ENCODE measurements at regions not wholly inside any gene's neighbourhood (a gene's known extent, or its start where the extent isn't known, plus 50 kb on each side); places are given as distances from the start of the nearest gene placed in this dataset.

DNA sequence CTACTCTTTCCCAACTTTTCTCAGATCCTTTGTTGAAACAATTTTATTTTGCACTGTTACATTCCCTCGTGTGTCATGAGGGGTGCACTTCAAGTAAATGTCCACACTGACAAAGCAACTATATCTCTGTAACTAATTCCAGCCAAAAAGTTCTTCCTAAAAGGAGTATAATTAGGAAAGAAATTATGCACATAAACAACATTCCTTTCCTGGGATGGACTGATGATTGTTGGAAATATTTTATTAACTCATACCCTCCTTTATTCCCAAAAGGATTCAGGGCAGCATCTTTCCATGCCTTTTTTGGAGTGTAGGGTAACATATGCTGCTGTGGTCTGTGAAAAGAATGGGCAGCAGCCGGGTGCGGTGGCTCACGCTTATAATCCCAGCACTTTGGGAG is 426.1 kb upstream of the THBS1 start:
- Histone ChIP-seq H3K9me3 (ENCODE audit: control insufficient read depth, insufficient read depth, low read length) (no peaks in the 10 kb centered on the region), H3K4me3 (ENCODE audit: low read length) (no peak overlapping the region), H3K4me2 (ENCODE audit: low read length) (no peak overlapping the region), H3K27ac (ENCODE audit: low read depth, low read length) (no peak overlapping the region), H3F3A (ENCODE audit: control insufficient read depth, insufficient read depth) (no peaks in the 10 kb centered on the region), H4K20me1 (ENCODE audit: control insufficient read depth, insufficient read depth, low read depth, low read length) (no peaks in the 10 kb centered on the region), H3K9me2 (replicated peaks; ENCODE audit: control insufficient read depth, low read length) (no peaks in the 10 kb centered on the region), H3K36me3 (ENCODE audit: control insufficient read depth, low read length) (no peaks in the 10 kb centered on the region), H3K4me1 (ENCODE audit: control insufficient read depth, low read length) (no peaks in the 10 kb centered on the region), H3K79me2 (ENCODE audit: control insufficient read depth, low read length) (no peaks in the 10 kb centered on the region), H3K27me3 (ENCODE audit: control insufficient read depth, low read length) (no peaks in the 10 kb centered on the region)
- TF ChIP-seq, protein P1, sequence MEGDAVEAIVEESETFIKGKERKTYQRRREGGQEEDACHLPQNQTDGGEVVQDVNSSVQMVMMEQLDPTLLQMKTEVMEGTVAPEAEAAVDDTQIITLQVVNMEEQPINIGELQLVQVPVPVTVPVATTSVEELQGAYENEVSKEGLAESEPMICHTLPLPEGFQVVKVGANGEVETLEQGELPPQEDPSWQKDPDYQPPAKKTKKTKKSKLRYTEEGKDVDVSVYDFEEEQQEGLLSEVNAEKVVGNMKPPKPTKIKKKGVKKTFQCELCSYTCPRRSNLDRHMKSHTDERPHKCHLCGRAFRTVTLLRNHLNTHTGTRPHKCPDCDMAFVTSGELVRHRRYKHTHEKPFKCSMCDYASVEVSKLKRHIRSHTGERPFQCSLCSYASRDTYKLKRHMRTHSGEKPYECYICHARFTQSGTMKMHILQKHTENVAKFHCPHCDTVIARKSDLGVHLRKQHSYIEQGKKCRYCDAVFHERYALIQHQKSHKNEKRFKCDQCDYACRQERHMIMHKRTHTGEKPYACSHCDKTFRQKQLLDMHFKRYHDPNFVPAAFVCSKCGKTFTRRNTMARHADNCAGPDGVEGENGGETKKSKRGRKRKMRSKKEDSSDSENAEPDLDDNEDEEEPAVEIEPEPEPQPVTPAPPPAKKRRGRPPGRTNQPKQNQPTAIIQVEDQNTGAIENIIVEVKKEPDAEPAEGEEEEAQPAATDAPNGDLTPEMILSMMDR (IDR thresholded peaks at IDR 0.05; ENCODE audit: low read depth, low read length, poor library complexity, severe bottlenecking) = no peak
- TF ChIP-seq EZH2phosphoT487 (IDR thresholded peaks at IDR 0.05; ENCODE audit: borderline replicate concordance, low read length) = no peak

DNA sequence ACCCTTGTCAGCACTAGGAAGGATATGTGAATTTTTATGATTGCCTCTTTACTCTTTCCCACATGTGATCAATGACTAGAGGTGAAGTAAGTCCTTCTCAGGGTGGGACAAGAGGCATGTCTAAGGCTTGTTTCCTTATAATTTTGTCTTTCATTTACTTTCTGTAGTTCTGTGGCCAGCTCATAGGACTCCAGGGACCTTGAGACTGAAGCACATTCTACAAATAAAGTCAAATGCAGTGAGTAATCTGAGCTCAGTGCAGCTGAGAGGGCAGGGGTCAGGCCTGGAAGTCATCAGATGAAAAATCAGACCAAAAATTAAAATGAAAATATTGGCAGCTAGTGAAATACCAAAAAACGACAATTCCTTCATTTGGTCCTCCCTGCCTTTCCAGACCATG is 424.7 kb upstream of the THBS1 start:
- Histone ChIP-seq H3F3A (ENCODE audit: control insufficient read depth, insufficient read depth) (no peaks in the 10 kb centered on the region), H3K36me3 (ENCODE audit: control insufficient read depth, low read length) (no peaks in the 10 kb centered on the region), H3K79me2 (ENCODE audit: control insufficient read depth, low read length) (no peaks in the 10 kb centered on the region), H3K4me1 (ENCODE audit: control insufficient read depth, low read length) (no peaks in the 10 kb centered on the region), H3K4me2 (ENCODE audit: low read length) (no peak overlapping the region), H3K27ac (ENCODE audit: low read depth, low read length) (no peak overlapping the region), H3K27me3 (ENCODE audit: control insufficient read depth, low read length) (no peaks in the 10 kb centered on the region), H3K4me3 (ENCODE audit: low read length) (no peak overlapping the region), H4K20me1 (ENCODE audit: control insufficient read depth, insufficient read depth, low read depth, low read length) (no peaks in the 10 kb centered on the region), H3K9me3 (ENCODE audit: control insufficient read depth, insufficient read depth, low read length) (no peaks in the 10 kb centered on the region), H3K9me2 (replicated peaks; ENCODE audit: control insufficient read depth, low read length) (no peaks in the 10 kb centered on the region)
- no peak for TF ChIP-seq EZH2phosphoT487 (IDR thresholded peaks at IDR 0.05; ENCODE audit: borderline replicate concordance, low read length)
- TF ChIP-seq, protein P1 (IDR thresholded peaks at IDR 0.05; ENCODE audit: low read depth, low read length, poor library complexity, severe bottlenecking) = no peak

GRCh38 chr15:39156646-39157250 is 424.1 kb upstream of the THBS1 start:
- Histone ChIP-seq H3K9me2 (replicated peaks; ENCODE audit: control insufficient read depth, low read length) (no peaks in the 10 kb centered on the region), H3K79me2 (ENCODE audit: control insufficient read depth, low read length) (no peaks in the 10 kb centered on the region), H3K4me1 (ENCODE audit: control insufficient read depth, low read length) (no peaks in the 10 kb centered on the region), H3F3A (ENCODE audit: control insufficient read depth, insufficient read depth) (no peaks in the 10 kb centered on the region), H3K36me3 (ENCODE audit: control insufficient read depth, low read length) (no peaks in the 10 kb centered on the region), H3K4me3 (ENCODE audit: low read length) (no peak overlapping the region), H3K27ac (ENCODE audit: low read depth, low read length) (no peak overlapping the region), H4K20me1 (ENCODE audit: control insufficient read depth, insufficient read depth, low read depth, low read length) (no peaks in the 10 kb centered on the region), H3K9me3 (ENCODE audit: control insufficient read depth, insufficient read depth, low read length) (no peaks in the 10 kb centered on the region), H3K4me2 (ENCODE audit: low read length) (no peak overlapping the region), H3K27me3 (ENCODE audit: control insufficient read depth, low read length) (no peaks in the 10 kb centered on the region)
- TF ChIP-seq, protein P1 (IDR thresholded peaks at IDR 0.05; ENCODE audit: low read depth, low read length, poor library complexity, severe bottlenecking) = no peak
- no peak for TF ChIP-seq EZH2phosphoT487 (IDR thresholded peaks at IDR 0.05; ENCODE audit: borderline replicate concordance, low read length)
